ENCODE measurements at regions not wholly inside any gene's neighbourhood (a gene's known extent, or its start where the extent isn't known, plus 50 kb on each side); places are given as distances from the start of the nearest gene placed in this dataset.

DNA sequence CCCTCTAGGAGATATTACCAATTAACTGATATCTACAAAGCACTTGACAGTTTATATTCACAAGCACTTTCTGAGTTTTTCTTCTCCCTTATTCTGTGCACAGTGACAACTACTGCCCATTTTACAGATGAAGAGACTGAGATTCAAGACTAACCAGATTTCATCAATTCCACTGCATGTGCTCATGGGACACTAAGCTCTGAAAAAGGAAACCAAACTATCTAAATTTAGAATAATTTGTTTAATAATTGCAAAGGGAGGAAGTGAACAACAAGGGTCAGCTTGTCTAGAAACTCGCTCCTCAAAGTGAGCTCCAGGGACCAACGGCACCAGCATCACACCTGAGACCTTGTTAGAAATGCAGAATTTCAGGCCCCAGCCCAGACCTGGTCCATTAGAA lies 50.8 kb upstream of the MYLIP start:
- DNase-seq = no peak

- DNase-seq = no peak
Observed at GRCh38 chr6:16069671-16070070, 59.2 kb upstream of the MYLIP start.

DNA sequence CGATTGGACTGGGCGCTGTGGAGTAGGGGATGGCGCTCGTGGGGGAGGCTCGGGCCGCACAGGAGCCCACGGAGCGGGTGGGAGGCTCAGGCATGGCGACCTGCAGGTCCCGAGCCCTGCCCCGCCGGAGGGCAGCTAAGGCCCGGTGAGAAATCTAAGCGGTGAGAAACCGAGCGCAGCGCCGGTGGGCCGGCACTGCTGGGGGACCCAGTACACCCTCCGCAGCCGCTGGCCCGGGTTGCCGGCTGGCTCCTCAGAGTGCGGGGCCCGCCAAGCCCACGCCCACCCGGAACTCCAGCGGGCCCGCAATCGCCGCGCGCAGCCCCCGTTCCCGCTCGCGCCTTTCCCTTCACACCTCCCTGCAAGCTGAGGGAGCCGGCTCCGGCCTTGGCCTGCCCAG lies 59.7 kb upstream of the MYLIP start:
- DNase-seq = no peak

- no peak for DNase-seq
Observed at GRCh38 chr6:16067568-16067967, 61.3 kb upstream of the MYLIP start.

DNA sequence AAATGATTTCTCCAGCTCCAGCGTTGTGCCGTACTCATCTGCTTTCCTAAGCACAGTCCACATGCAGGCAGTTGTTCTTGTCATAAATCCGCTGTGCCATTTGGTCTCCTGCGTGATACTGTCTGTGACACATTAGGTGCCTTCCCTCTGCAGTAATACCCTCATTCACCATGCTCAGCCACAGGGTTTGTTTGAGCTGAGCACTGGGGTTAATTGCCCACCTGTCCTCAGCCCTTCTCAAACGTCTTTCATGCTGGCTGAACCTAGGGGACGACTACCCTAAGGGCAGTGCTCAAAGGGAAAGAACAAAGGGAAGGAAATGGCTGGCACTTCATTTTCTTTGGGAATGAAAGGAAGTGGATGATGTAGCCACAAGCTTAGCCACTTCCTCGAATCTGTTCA lies 64.2 kb upstream of the MYLIP start:
- DNase-seq = peak; percentile 21

DNA sequence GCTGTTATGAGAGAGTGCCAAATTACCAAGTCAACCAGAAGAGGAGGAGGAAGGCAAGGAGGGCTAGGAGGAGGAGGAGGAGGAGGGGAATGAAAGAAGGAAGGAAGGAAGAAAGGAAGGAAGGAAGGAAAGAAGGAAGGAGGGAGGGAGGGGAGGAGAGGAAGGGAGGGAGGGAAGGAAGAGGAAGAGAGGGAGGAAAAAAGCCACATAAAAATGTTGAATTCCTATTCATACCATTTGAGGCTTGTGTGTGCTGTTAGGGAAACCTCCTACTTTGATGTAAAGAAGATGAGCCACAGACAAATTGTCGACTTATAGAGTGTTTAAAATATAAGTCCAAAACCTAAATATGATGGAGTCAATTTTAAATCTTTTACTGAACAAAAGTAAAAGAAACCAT lies 65.3 kb upstream of the MYLIP start:
- no peak for DNase-seq

GRCh38 chr6:16061818-16062217 lies 67.1 kb upstream of the MYLIP start:
- no peak for DNase-seq

DNA sequence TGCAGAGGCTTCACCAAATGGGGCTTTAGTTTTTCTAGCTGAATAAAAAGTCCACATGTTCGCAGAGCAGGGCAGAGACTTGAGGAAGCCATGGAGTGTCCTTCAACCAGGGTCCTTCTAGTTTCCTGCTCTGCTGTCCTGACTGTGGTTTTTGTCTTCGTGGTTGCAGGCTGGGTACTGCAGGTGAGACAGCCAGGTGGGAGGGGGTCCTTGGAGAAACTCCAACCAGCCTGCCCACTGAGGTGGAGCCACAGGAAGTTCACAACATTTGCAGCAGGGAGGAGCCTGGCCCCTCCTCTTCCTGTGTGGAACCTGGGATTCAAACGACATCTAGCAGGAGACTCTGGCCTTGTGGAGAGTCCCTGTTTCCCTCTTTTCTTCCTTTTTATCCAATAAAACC lies 68.8 kb upstream of the MYLIP start:
- DNase-seq = no peak

DNA sequence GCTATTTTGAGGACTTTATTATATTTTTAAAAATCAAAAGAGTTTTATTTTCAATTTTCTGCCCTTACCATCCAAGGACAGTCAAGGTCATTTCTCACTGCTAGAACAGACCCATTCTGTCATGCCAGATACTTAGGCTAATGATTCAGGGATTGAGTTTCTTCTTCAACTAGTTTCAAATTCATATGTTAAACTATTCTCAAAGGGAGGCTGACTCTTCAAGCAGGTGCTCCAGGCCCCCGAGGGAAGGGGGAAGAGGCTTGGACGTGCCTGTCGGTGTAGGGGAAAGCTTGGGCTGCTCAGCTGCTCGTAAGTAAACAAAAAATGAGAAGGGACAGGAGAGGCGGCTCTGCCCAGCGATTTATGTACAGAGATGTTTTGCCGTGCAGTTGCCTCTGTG lies 69.4 kb upstream of the MYLIP start:
- DNase-seq = no peak

DNA sequence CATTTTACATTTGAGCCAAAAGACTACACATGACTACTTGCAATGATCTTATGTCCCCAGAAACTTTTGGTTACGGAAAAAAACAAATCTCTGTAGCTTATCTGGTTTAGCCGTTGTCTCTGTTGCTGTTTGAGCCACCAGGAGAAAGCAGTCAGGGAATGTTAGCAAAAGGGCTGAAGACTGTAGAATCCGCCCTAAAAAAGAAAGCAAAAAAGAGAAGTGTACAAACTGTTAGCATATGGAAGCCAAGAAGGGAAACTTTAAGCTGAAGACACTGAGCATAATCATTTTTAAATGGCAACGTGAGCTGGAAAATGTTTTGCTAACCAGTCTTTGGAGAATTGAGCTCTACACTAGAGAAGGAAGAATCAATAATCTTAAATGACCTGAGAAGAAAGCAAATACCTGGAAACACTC lies 69.9 kb upstream of the MYLIP start:
- DNase-seq = no peak

GRCh38 chr6:16058201-16058928 lies 70.5 kb upstream of the MYLIP start:
- no peak for DNase-seq

DNA sequence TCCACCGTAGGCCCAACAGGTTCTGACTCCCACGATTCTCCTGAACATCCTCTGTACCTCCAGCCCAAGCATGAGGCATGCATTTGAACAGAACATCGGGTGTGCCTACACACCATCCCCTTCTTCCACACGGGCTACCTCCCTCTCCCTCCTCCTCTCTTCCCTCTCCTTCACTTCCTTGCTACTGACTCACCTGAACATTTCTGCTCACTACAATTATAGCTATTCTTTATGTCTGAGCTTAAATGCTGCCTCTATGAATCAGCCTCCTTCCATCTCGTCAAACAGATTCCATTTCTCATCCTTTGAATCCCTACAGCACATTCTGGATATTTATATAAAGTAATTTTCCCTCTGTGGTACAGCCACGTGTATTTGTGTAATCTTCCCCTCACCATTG lies 71.4 kb upstream of the MYLIP start:
- no peak for DNase-seq

DNA sequence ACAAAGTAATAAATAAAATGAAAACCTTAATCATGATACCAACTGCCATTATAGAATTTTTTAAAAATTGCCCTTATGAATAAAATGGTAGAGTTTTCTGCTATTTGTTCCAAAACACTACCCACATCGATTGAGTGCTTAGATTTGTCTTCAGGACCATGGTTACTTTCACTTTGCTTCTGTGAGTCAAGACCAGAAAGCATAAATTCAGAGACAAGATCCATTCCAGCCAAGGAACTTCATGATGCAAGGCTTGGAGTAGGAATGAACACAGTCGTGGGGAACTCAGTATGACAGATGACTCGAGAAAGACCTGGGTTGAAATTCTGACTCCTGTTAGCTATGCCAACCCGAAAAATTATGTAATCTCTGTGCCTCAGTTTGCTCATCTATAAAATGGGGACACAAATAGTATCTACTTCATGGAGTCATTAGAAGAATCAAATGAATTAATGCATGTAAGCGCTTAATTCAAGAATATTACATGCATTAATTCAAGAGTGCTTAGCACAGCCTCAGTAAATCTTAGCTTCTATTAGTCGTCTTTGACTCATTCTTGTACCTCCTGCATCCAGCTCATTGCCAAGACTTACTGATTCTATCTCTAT lies 72.5 kb upstream of the MYLIP start:
- DNase-seq = no peak

DNA sequence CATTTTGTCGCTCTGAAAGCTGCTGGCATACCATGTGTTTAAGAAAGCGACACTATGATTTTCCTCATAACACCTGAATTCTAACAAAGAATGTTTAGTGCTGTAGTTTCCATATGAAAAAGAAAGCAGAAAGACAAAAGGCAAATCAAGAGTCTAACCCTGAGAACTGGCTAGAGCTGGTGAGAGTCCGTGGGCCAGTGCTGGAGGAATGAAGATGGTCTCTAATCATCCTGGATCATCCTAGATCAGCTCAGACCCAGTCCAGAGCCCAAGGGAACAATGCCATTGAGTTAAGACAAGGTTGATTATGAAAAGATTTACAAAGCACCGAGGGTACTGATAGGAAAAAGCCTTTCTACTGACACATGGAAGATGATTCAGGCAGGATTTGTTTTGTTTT lies 73.0 kb upstream of the MYLIP start:
- no peak for DNase-seq

DNA sequence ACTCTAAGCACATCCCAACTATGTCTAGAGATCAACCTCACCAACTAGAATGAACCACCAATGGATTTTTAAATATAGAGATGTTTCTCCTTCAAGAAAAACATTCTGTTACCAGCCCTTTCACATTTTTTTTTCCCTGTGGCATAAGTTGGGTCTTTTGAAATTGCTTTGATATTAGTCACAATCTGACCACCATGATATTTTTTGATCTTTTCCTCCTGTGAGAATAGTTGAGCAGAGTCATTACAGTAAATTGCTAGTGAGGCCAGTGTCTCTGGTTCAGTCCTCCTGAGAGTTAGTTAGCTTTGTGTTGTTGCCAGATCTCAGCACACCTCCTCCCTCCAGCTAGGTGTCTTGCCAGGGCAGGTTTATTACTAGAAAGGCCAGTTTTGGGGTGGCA lies 79.7 kb upstream of the MYLIP start:
- DNase-seq = no peak

DNA sequence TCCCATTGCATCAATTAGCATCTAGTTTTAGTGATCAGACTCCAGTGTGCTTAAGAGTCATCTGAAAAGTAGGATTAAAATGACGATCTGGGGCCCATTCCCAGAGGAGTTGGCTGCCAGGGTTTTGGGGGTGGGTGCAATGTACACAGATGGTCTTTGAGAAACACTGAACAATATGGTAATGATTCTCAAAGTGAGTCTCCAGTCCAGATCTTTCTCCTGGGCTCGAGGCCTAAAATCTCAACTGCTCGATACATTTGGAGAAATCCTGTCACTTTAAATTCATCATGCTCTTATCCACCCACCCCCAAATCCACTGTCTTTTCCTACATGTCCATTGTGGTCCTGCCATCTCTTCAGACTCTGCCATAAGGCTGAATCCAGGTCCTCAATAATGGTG lies 80.7 kb upstream of the MYLIP start:
- no peak for DNase-seq

- DNase-seq = no peak
Observed at GRCh38 chr6:16047435-16047990, 81.4 kb upstream of the MYLIP start.

GRCh38 chr6:16045238-16045637 lies 83.6 kb upstream of the MYLIP start:
- DNase-seq = no peak

DNA sequence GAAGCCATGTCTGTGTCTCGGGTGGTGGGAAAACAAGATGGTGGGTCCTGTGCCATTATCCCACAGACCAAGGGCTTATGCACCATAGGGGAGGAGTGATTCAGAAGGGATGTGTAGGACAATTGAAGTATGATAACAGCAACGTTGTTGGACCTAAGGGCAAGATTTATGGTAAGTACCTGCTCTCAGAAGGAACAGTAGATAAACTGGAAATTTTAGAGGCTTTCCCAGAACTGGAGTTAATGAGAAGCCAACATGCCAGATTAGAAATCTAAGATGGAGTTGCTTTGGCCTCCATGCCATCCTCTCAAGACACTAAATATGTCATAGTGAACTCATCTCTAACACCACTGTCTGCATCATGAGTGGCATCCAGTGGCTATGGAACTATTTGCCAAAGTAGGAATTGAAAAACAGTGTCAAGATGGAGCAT lies 84.7 kb upstream of the MYLIP start:
- no peak for DNase-seq

DNA sequence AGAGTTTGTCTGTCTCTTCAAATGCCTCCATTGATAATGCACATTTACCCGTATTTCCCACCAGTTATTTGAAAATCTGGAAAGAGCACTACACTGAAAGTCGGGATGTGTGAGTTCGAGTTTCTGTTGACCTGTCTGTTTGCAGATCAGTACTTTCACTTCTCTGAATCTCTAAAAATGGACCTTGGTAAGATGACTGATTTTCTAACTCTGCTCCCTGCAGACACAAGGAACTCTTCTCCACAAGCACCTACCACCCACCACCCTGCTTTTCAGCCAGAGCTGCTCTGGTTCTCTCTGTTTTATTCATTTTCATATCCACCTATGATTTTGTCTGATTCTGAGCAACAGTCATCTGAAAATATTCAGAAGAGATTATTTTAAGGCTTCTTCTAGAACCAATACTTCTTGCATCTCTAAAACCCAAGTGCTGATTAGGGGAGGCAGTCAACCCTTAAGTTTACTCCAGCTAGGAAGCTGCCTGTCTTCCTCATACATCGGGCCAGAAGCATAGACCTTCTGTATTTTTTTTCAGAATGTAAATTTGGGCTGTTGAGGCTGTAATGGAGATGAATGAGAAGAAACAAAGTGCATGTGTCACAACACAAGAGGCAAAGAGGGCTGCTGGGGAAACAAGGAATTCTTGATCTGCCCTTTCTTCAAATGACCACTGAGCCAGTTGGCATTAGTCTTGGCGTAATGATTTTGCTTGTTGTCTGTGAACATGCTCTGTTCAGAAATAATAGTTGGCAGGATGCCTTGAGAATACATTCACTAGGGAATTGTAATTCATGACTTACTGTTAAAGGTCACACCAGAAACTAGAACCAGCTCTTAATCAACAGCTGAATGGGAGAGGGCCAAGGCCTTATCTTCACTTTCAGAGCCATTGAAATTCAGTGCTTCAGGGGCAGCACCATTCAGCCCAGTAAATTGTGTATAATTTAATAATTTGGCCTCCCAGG lies 85.4 kb upstream of the MYLIP start:
- peak; percentile 38 for DNase-seq

DNA sequence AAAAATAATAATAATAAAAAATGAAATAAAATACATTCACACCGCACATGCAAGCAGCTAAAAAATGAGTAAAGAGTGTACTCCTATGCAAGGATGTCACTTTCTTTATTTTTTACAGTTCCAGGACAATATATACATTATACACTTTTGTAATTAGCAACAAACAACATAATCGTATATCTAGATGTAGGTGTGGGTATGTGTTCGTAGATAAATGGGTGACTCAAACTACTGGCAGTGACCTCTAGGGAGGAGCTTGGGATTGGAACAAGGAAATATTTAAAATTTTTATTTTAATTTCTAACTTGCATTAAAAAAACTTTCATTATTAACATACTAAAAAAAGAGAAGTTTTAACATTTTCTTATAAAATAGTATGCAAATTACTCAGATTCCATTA lies 86.1 kb upstream of the MYLIP start:
- DNase-seq = no peak

DNA sequence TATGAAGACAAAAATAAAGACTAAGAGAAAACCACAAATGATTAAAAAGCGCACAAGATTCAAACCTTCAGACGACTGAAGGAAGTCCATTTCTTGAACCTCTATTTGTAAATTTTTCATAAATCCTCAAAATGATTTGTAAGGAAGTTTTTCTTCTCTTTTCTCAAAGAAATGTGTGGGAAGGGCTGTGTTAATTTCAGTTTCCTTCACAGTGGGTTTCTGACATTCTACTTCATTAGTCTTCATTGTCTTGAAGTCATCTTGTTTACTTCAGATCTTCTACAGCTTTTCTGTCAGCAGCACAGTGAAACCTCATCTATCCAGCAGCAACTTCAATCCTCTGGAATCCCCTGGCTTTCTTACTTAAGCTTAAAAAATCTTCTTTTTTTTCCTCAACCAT lies 87.6 kb upstream of the MYLIP start:
- no peak for DNase-seq

- no peak for DNase-seq
Observed at GRCh38 chr6:16040628-16040974, 88.3 kb upstream of the MYLIP start.
